Cardiac muscle cell (in vitro differentiated cells and primary cell): ENCODE measurements at regions not wholly inside any gene's neighbourhood (a gene's known extent, or its start where the extent isn't known, plus 50 kb on each side); places are given as distances from the start of the nearest gene placed in this dataset.

Source experiments
- DNase-seq, 2 donors: peaks; one replicate each; pipeline versions ENCODE4 v3.0.0 to v3.0.0-alpha.2; 2010 to 2017; ENCODE audit warnings: low read depth in 1 of 2, low spot score in 1 of 2
- H3K27ac ChIP-seq: fragments of 200-600 bp; sonication (generic); 2 replicates; pipeline ENCODE4 v1.5.1; 2016
- H3K27me3 ChIP-seq: fragments of 200-600 bp; sonication (generic); 2 replicates; pipeline ENCODE4 v1.6.0; 2016; ENCODE audit warnings: control low read depth
- H3K36me3 ChIP-seq: fragments of 200-600 bp; sonication (generic); 2 replicates; pipeline ENCODE4 v1.5.1; 2016; ENCODE audit warnings: control low read depth
- H3K4me1 ChIP-seq: fragments of 200-600 bp; sonication (generic); 2 replicates; pipeline ENCODE4 v1.8.1; 2017; ENCODE audit warnings: low read depth, mild to moderate bottlenecking, mixed run types
- H3K4me3 ChIP-seq: fragments of 200-600 bp; sonication (generic); 2 replicates; pipeline ENCODE4 v1.5.1; 2016; ENCODE audit warnings: mild to moderate bottlenecking
- H3K9me3 ChIP-seq: fragments of 200-600 bp; sonication (generic); 2 replicates; pipeline ENCODE4 v1.5.1; 2017; ENCODE audit warnings: low read depth, mild to moderate bottlenecking, control low read depth
- CTCF ChIP-seq: IDR thresholded peaks from 2 replicates; pipeline ENCODE4 v1.5.1; 2012; ENCODE audit warnings: low read depth, mild to moderate bottlenecking, low read length

DNA sequence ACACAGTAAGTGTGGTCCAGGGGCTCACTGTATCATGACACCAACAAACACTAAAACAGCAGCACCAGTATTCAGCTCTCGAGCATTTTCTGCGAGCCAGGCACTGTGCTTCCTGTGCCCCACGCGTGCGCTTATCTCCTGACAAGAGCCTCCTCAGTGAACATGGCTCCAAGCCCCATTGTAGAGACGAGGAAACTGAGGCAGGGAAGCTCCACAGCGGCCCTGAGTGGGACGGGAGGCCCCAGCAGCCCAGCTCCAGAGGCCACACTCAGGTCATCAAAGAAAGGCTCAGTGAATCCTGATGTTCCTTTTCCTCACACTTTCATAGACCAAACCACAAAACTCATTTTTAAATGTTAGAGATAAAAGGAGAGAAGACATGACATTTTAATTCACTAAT is 113.1 kb downstream of the TPRA1 start:
- no peak for TF ChIP-seq CTCF
- Histone ChIP-seq H3K9me3 (no peaks in the 10 kb centered on the region), H3K27me3 (no peaks in the 10 kb centered on the region), H3K27ac (no peak overlapping the region), H3K4me1 (no peaks in the 10 kb centered on the region), H3K4me3 (no peak overlapping the region), H3K36me3 (no peaks in the 10 kb centered on the region)
- DNase-seq: no peak

- no peaks in the 10 kb centered on the region for H3K27me3 ChIP-seq
- H3K4me3 ChIP-seq: no peak overlapping the region
- H3K27ac ChIP-seq: no peak overlapping the region
- no peaks in the 10 kb centered on the region for H3K9me3 ChIP-seq
- H3K4me1 ChIP-seq: no peaks in the 10 kb centered on the region
- no peak for TF ChIP-seq CTCF
- no peak for DNase-seq
- H3K36me3 ChIP-seq: no peaks in the 10 kb centered on the region
Measured at GRCh38 chr3:127476936-127477335, 113.6 kb downstream of the TPRA1 start.

DNA sequence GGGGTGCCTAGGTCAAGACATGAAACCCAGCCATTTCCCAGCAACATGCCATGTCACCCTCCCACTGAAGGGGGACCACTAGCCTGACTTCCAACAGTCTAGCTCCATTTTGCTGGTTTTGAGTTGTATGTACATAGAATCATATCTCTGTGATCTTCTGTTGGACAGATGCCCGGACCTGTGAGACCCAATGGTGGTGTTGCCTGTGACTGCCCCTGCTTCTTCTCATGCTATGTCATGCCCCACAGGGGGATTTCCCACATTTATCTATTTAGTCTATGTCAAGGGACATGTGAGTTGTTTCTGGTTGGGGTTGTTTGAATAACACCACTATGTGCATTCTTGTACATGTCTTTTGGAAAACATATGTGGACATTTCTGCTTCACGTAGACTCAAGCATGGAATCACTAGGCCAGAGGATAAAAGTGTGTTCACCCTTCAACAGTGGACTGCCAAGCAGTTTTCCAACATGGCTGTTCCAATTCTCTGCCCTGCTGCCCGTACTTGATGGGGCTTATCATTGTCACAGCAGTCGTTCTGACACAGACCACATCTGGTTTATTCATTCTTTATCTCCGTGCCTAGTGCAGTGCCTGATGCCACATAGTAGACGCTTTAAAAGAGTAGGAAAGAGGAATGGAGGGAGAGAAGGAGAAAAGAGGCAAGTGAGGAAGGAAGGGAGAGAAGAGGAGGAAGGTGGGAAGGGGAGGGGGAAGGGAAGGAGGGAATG is 114.4 kb downstream of the TPRA1 start:
- no peaks in the 10 kb centered on the region for H3K36me3 ChIP-seq
- no peak for TF ChIP-seq CTCF

DNA sequence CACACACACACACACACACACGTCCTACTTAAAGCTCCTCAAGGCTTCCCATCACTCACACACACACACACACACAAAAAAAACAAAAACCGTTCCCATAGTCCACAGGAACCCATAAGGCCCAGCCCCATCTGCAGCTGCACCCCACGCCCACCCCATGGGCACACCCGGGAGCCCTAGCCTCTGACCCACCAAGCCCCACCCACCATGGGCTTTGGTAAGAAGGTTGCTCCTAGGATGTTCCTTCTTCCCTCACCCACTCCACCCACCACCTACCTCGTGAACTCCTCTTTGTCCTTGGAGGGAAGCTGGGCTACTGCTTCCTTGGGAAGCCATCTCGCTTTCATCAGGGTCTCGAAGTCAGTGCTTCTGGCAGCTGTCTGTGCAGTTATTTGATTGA is 115.1 kb downstream of the TPRA1 start:
- no peak overlapping the region for H3K27ac ChIP-seq
- H3K36me3 ChIP-seq: no peaks in the 10 kb centered on the region
- no peak overlapping the region for H3K4me3 ChIP-seq
- H3K27me3 ChIP-seq: no peaks in the 10 kb centered on the region
- no peaks in the 10 kb centered on the region for H3K9me3 ChIP-seq
- no peaks in the 10 kb centered on the region for H3K4me1 ChIP-seq
- no peak for DNase-seq
- TF ChIP-seq CTCF: no peak

More for the DNA sequence above, 114.4 kb downstream of the TPRA1 start:
- H3K27me3 ChIP-seq: no peaks in the 10 kb centered on the region
- DNase-seq: no peak
- no peaks in the 10 kb centered on the region for H3K4me1 ChIP-seq
- no peak overlapping the region for H3K27ac ChIP-seq
- no peaks in the 10 kb centered on the region for H3K9me3 ChIP-seq
- H3K4me3 ChIP-seq: no peak overlapping the region

- DNase-seq: peak in 1 of 2 donors; percentile 43
- Histone ChIP-seq H3K9me3 (no peaks in the 10 kb centered on the region), H3K4me3 (no peak overlapping the region), H3K4me1 (no peaks in the 10 kb centered on the region), H3K27me3 (no peaks in the 10 kb centered on the region), H3K36me3 (no peaks in the 10 kb centered on the region), H3K27ac (no peak overlapping the region)
- peak; percentile 14 for TF ChIP-seq CTCF
Measured at GRCh38 chr3:127473244-127474024, 117.1 kb downstream of the TPRA1 start.
